H9 (cell line): ENCODE measurements at regions not wholly inside any gene's neighbourhood (a gene's known extent, or its start where the extent isn't known, plus 50 kb on each side); places are given as distances from the start of the nearest gene placed in this dataset.

Experiments
- DNase-seq: peaks from one replicate; pipeline ENCODE4 v3.0.0-alpha.2; 2017
- H2AFZ ChIP-seq: one replicate; pipeline ENCODE4 v1.6.1; 2013; ENCODE audit warnings: mild to moderate bottlenecking, low read length, control low read depth, moderate library complexity
- H2AK5ac ChIP-seq: 2 replicates; pipeline ENCODE4 v1.6.1; 2013; ENCODE audit warnings: low read length, control low read depth, mixed read lengths; ENCODE audit not compliant: insufficient read length
- H2BK120ac ChIP-seq: one replicate; pipeline ENCODE4 v1.6.1; 2013; ENCODE audit warnings: low read depth, mild to moderate bottlenecking, low read length, control low read depth, inconsistent platforms; ENCODE audit not compliant: poor library complexity, severe bottlenecking
- H2BK12ac ChIP-seq: 2 replicates; pipeline ENCODE4 v1.6.1; 2013; ENCODE audit warnings: low read length, control low read depth, mixed read lengths, low read depth; ENCODE audit not compliant: insufficient read length
- H2BK15ac ChIP-seq: 2 replicates; pipeline ENCODE4 v1.6.1; 2013; ENCODE audit warnings: low read depth, low read length, control low read depth
- H2BK20ac ChIP-seq: one replicate; pipeline ENCODE4 v1.6.1; 2013; ENCODE audit warnings: low read depth, mild to moderate bottlenecking, low read length, control low read depth, inconsistent platforms; ENCODE audit not compliant: poor library complexity, severe bottlenecking
- H2BK5ac ChIP-seq: 2 replicates; pipeline ENCODE4 v1.6.1; 2013; ENCODE audit warnings: low read length, control low read depth, mixed read lengths; ENCODE audit not compliant: insufficient read length
- H3K14ac ChIP-seq: 2 replicates; pipeline ENCODE4 v1.6.1; 2013; ENCODE audit warnings: low read length, control low read depth; ENCODE audit not compliant: insufficient read depth
- H3K18ac ChIP-seq: 2 replicates; pipeline ENCODE4 v1.6.1; 2013; ENCODE audit warnings: low read depth, mild to moderate bottlenecking, mixed read lengths, low read length, control low read depth; ENCODE audit not compliant: insufficient read length
- H3K23ac ChIP-seq: 2 replicates; pipeline ENCODE4 v1.6.1; 2013; ENCODE audit warnings: low read length, control low read depth, mixed read lengths, low read depth; ENCODE audit not compliant: insufficient read length
- H3K23me2 ChIP-seq: 2 replicates; pipeline ENCODE4 v1.6.1; 2013; ENCODE audit warnings: low read depth, mild to moderate bottlenecking, mixed read lengths, low read length, control low read depth; ENCODE audit not compliant: insufficient read length, poor library complexity, severe bottlenecking
- H3K27ac ChIP-seq: 2 replicates; pipeline ENCODE4 v1.5.1; 2013; ENCODE audit warnings: low read length, control low read depth, mixed read lengths, low read depth; ENCODE audit not compliant: insufficient read length
- H3K27me3 ChIP-seq: 2 replicates; pipeline ENCODE4 v1.6.1; 2013; ENCODE audit warnings: low read length, control low read depth, inconsistent platforms; ENCODE audit not compliant: insufficient read depth
- H3K4ac ChIP-seq: 2 replicates; pipeline ENCODE4 v1.6.1; 2013; ENCODE audit warnings: low read depth, mild to moderate bottlenecking, control low read depth, inconsistent platforms, low read length, moderate library complexity
- H3K4me1 ChIP-seq: 2 replicates; pipeline ENCODE4 v1.6.1; 2013; ENCODE audit warnings: low read length, control low read depth, inconsistent platforms; ENCODE audit not compliant: insufficient read depth
- H3K4me2 ChIP-seq: 2 replicates; pipeline ENCODE4 v1.6.1; 2013; ENCODE audit warnings: low read length, control low read depth, mixed read lengths; ENCODE audit not compliant: insufficient read length, insufficient read depth
- H3K56ac ChIP-seq: 2 replicates; pipeline ENCODE4 v1.6.1; 2013; ENCODE audit warnings: low read depth, mild to moderate bottlenecking, mixed read lengths, low read length, control low read depth; ENCODE audit not compliant: insufficient read length
- H3K79me1 ChIP-seq: 2 replicates; pipeline ENCODE4 v1.6.1; 2013; ENCODE audit warnings: low read depth, mild to moderate bottlenecking, moderate library complexity, low read length, control low read depth, inconsistent platforms; ENCODE audit not compliant: insufficient read depth, poor library complexity, severe bottlenecking
- H3K79me2 ChIP-seq: 2 replicates; pipeline ENCODE4 v1.6.1; 2013; ENCODE audit warnings: low read length, control low read depth, inconsistent platforms; ENCODE audit not compliant: insufficient read depth
- H3K9ac ChIP-seq: 2 replicates; pipeline ENCODE4 v1.6.1; 2013; ENCODE audit warnings: low read length, control low read depth, mixed read lengths; ENCODE audit not compliant: insufficient read length; ENCODE audit errors: extremely low read depth
- H3K9me3 ChIP-seq: one replicate; pipeline ENCODE4 v1.6.1; 2013; ENCODE audit warnings: low read depth, low read length, inconsistent platforms; ENCODE audit not compliant: control insufficient read depth
- H3T11ph ChIP-seq: one replicate; pipeline ENCODE4 v1.6.1; 2013; ENCODE audit warnings: mild to moderate bottlenecking, low read length, control low read depth, inconsistent platforms
- H4K20me1 ChIP-seq: one replicate; pipeline ENCODE4 v1.6.1; 2013; ENCODE audit not compliant: control insufficient read depth, insufficient read length, insufficient read depth
- H4K5ac ChIP-seq: 2 replicates; pipeline ENCODE4 v1.6.1; 2013; ENCODE audit warnings: low read depth, mild to moderate bottlenecking, mixed read lengths, low read length, control low read depth; ENCODE audit not compliant: insufficient read length
- H4K8ac ChIP-seq: replicated peaks from 2 replicates; pipeline ENCODE4 v1.6.1; 2013; ENCODE audit warnings: low read length, control low read depth, mixed read lengths, low read depth; ENCODE audit not compliant: insufficient read length
- H4K91ac ChIP-seq: 2 replicates; pipeline ENCODE4 v1.6.1; 2013; ENCODE audit warnings: low read depth, mild to moderate bottlenecking, moderate library complexity, mixed read lengths, low read length, control low read depth; ENCODE audit not compliant: insufficient read length
- H3K27ac Mint-ChIP-seq, 3 experiments: 2 replicates in 2 of 3; 3 replicates in 1 of 3; pipeline ENCODE4 v1.8.0; 2020 to 2021; ENCODE audit warnings: mixed read lengths in 3 of 3, mild to moderate bottlenecking in 1 of 3, moderate library complexity in 1 of 3
- H3K27me3 Mint-ChIP-seq: 2 replicates; pipeline ENCODE4 v1.8.0; 2021; ENCODE audit warnings: low read depth, mild to moderate bottlenecking, moderate library complexity, mixed read lengths
- H3K36me3 Mint-ChIP-seq, 3 experiments: 2 replicates in 2 of 3; 3 replicates in 1 of 3; pipeline ENCODE4 v1.8.0; 2020 to 2021; ENCODE audit warnings: low read depth in 3 of 3, mixed read lengths in 3 of 3; ENCODE audit not compliant: insufficient read depth in 1 of 3
- H3K4me1 Mint-ChIP-seq, 2 experiments: 2 replicates each; pipeline ENCODE4 v1.8.0; 2020; ENCODE audit warnings: mixed read lengths in 2 of 2
- H3K4me3 Mint-ChIP-seq, 2 experiments: 2 replicates in 1 of 2; 3 replicates in 1 of 2; pipeline ENCODE4 v1.8.0; 2020 to 2021; ENCODE audit warnings: mild to moderate bottlenecking in 2 of 2, mixed read lengths in 2 of 2, moderate library complexity in 1 of 2
- H3K9me3 Mint-ChIP-seq, 2 experiments: 2 replicates in 1 of 2; 3 replicates in 1 of 2; pipeline ENCODE4 v1.8.0; 2020; ENCODE audit warnings: mild to moderate bottlenecking in 2 of 2, mixed read lengths in 2 of 2, moderate library complexity in 1 of 2
- CTCF ChIP-seq: fragments of 200-600 bp; sonication (generic); conservative IDR thresholded peaks from 3 replicates; pipeline ENCODE4 v1.8.0; 2021; ENCODE audit warnings: antibody characterized with exemption, mild to moderate bottlenecking
- WGBS: extraction: QIAGEN DNeasy Blood & Tissue Kit; methylation state at CpG from one replicate; pipeline ENCODE4 v1.1.7; 2013; ENCODE audit warnings: missing lambda C conversion rate, low lambda C conversion rate, mixed read lengths; ENCODE audit not compliant: insufficient read length; ENCODE audit errors: extremely low coverage; 5-methylcytosine and 5-hydroxymethylcytosine counted together

DNA sequence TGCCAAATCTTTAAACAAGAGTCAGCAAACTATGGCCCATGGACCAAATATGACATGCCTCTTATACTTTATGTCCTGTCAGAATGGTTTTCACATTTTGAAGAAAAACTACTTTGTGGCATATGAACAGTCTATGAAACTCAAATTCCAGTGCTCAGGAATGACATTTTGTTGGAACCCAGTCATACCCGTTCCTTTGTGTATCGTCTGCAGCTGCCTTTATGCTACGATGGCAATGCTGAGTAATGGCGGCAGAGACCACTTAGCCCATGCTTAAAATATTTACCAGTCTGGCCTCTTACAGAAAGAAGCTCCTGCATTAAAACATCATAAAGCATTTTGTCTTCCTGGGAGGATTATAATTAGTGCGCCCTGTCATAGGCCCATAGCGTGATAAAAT lies 140.5 kb upstream of the FHL2 start:
- Histone ChIP-seq H2BK20ac (no peak overlapping the region), H4K20me1 (no peaks in the 10 kb centered on the region), H3T11ph (no peak overlapping the region), H2BK15ac (no peak overlapping the region), H3K23ac (no peak overlapping the region), H3K27ac (no peak overlapping the region), H3K27me3 (no peaks in the 10 kb centered on the region), H3K9me3 (no peaks in the 10 kb centered on the region), H3K4ac (no peak overlapping the region), H4K91ac (no peak overlapping the region), H2BK12ac (no peak overlapping the region), H4K8ac (no peak overlapping the region), H2AFZ (no peak overlapping the region), H3K14ac (no peak overlapping the region), H4K5ac (no peak overlapping the region), H3K79me2 (no peaks in the 10 kb centered on the region), H2BK120ac (no peak overlapping the region), H3K56ac (no peak overlapping the region), H3K4me1 (no peaks in the 10 kb centered on the region), H2AK5ac (no peak overlapping the region), H2BK5ac (no peak overlapping the region), H3K4me2 (no peak overlapping the region), H3K79me1 (no peaks in the 10 kb centered on the region), H3K23me2 (no peaks in the 10 kb centered on the region), H3K9ac (no peak overlapping the region), H3K18ac (no peak overlapping the region)
- H3K4me1 Mint-ChIP-seq: peaks cover 0 to 6% of the 10 kb centered on the region in 2 experiments; a peak in 2 of 4 replicates
- no peaks in the 10 kb centered on the region; the same call in 1 of the 2 replicates for H3K27me3 Mint-ChIP-seq
- no peak overlapping the region for H3K27ac Mint-ChIP-seq
- no peak for DNase-seq
- TF ChIP-seq CTCF: no peak
- H3K36me3 Mint-ChIP-seq: no peaks in the 10 kb centered on the region
- WGBS: no CpG with 5 or more reads among the region's 6 CpGs
- no peak overlapping the region for H3K4me3 Mint-ChIP-seq
- peaks cover 0 to 2% of the 10 kb centered on the region in 2 experiments; a peak in 1 of 5 replicates for H3K9me3 Mint-ChIP-seq
